ENCODE measurements at regions not wholly inside any gene's neighbourhood (a gene's known extent, or its start where the extent isn't known, plus 50 kb on each side); places are given as distances from the start of the nearest gene placed in this dataset.
A peak's percentile ranks its signal among the peaks of the same experiment; 100 is the strongest.

- no peak for DNase-seq
Measured at GRCh38 chrX:150143721-150144440, 205.6 kb upstream of the EOLA2 start.

- no peak for DNase-seq
Measured at GRCh38 chrX:150146271-150146896, 208.1 kb upstream of the EOLA2 start.

GRCh38 chrX:150148749-150149672 lies 210.7 kb upstream of the EOLA2 start:
- no peak for DNase-seq

GRCh38 chrX:150150076-150150779 lies 211.9 kb upstream of the EOLA2 start:
- no peak for DNase-seq

- DNase-seq: no peak
Measured at GRCh38 chrX:150150780-150151125, 212.4 kb upstream of the MAMLD1 start.

GRCh38 chrX:150152036-150152435 lies 211.1 kb upstream of the MAMLD1 start:
- no peak for DNase-seq

GRCh38 chrX:150152546-150152945 lies 210.6 kb upstream of the MAMLD1 start:
- no peak for DNase-seq

GRCh38 chrX:150155436-150156035 lies 207.6 kb upstream of the MAMLD1 start:
- DNase-seq: peak; percentile 5

- DNase-seq: no peak
Measured at GRCh38 chrX:150156615-150157014, 206.5 kb upstream of the MAMLD1 start.

GRCh38 chrX:150157291-150157690 lies 205.8 kb upstream of the MAMLD1 start:
- DNase-seq: no peak

- no peak for DNase-seq
Measured at GRCh38 chrX:150158554-150159332, 204.4 kb upstream of the MAMLD1 start.

GRCh38 chrX:150159537-150159936 lies 203.6 kb upstream of the MAMLD1 start:
- DNase-seq: no peak

GRCh38 chrX:150160656-150161055 lies 202.5 kb upstream of the MAMLD1 start:
- DNase-seq: no peak

GRCh38 chrX:150161193-150161592 lies 201.9 kb upstream of the MAMLD1 start:
- peak; percentile 49 for DNase-seq

GRCh38 chrX:150162141-150162540 lies 201.0 kb upstream of the MAMLD1 start:
- DNase-seq: no peak

GRCh38 chrX:150163221-150163930 lies 199.7 kb upstream of the MAMLD1 start:
- DNase-seq: no peak

- no peak for DNase-seq
Measured at GRCh38 chrX:150163956-150164726, 199.0 kb upstream of the MAMLD1 start.

GRCh38 chrX:150164971-150165600 lies 198.0 kb upstream of the MAMLD1 start:
- no peak for DNase-seq

GRCh38 chrX:150165776-150166610 lies 197.1 kb upstream of the MAMLD1 start:
- no peak for DNase-seq

Measured in suppressor macrophage treated with lipopolysaccharide for 4 hours (primary cell).